CD4-positive, CD25-positive, alpha-beta regulatory T cell (primary cell): ENCODE measurements at regions not wholly inside any gene's neighbourhood (a gene's known extent, or its start where the extent isn't known, plus 50 kb on each side); places are given as distances from the start of the nearest gene placed in this dataset.
"Not testable (repeated sequence)": the region's sequence is repeated elsewhere in the genome, so short reads cannot be mapped to it uniquely, and the experiment has no call there.

Experiments
- ATAC-seq, 2 donors: fragments of 150-1000 bp; cut with Tn5 transposase; one replicate each; pipeline ENCODE4 v1.10.0; 2021; ENCODE audit warnings: low read depth in 2 of 2, moderate number of reproducible peaks in 2 of 2, moderate library complexity in 1 of 2
- DNase-seq, 3 donors: peaks; one replicate each; pipeline versions ENCODE4 v3.0.0 to v3.0.0-alpha.2; 2012 to 2022; ENCODE audit warnings: mixed read lengths in 1 of 3
- H3K27ac ChIP-seq: one replicate; pipeline ENCODE4 v1.7.0; 2013; ENCODE audit warnings: mild to moderate bottlenecking, low read length; ENCODE audit not compliant: insufficient read depth, poor library complexity, severe bottlenecking
- H3K27me3 ChIP-seq: one replicate; pipeline ENCODE4 v1.7.0; 2013; ENCODE audit warnings: low read length; ENCODE audit not compliant: control insufficient read depth, insufficient read depth
- H3K36me3 ChIP-seq: one replicate; pipeline ENCODE4 v1.7.0; 2013; ENCODE audit warnings: mild to moderate bottlenecking, low read length, moderate library complexity; ENCODE audit not compliant: control insufficient read depth, insufficient read depth
- H3K4me1 ChIP-seq: 2 replicates; pipeline ENCODE4 v1.7.0; 2013; ENCODE audit warnings: mild to moderate bottlenecking, low read length; ENCODE audit not compliant: insufficient read depth, control insufficient read depth, poor library complexity, severe bottlenecking
- H3K4me3 ChIP-seq: one replicate; pipeline ENCODE4 v1.7.0; 2013; ENCODE audit warnings: low read depth, mild to moderate bottlenecking, low read length, moderate library complexity
- H3K9me3 ChIP-seq, 2 experiments: 1 replicate in 1 of 2; 2 replicates in 1 of 2; pipeline ENCODE4 v1.7.0; 2013; ENCODE audit warnings: low read length in 2 of 2, mild to moderate bottlenecking in 1 of 2, moderate library complexity in 1 of 2; ENCODE audit not compliant: control insufficient read depth in 2 of 2
- H3K27ac Mint-ChIP-seq, 3 donors: one replicate each; pipeline ENCODE4 v1.8.0; 2020 to 2022; ENCODE audit warnings: mild to moderate bottlenecking in 3 of 3, mixed read lengths in 3 of 3, moderate library complexity in 2 of 3
- H3K27me3 Mint-ChIP-seq: one replicate; pipeline ENCODE4 v1.8.0; 2022; ENCODE audit warnings: mild to moderate bottlenecking, mixed read lengths
- H3K36me3 Mint-ChIP-seq: one replicate; pipeline ENCODE4 v1.8.0; 2020; ENCODE audit warnings: mixed read lengths
- H3K4me1 Mint-ChIP-seq, 4 donors: one replicate each; pipeline ENCODE4 v1.8.0; 2020 to 2022; ENCODE audit warnings: mixed read lengths in 4 of 4, mild to moderate bottlenecking in 1 of 4
- H3K4me3 Mint-ChIP-seq, 4 donors: one replicate each; pipeline ENCODE4 v1.8.0; 2020 to 2022; ENCODE audit warnings: mild to moderate bottlenecking in 4 of 4, mixed read lengths in 4 of 4, moderate library complexity in 3 of 4
- H3K9me3 Mint-ChIP-seq, 7 donors: one replicate each; pipeline ENCODE4 v1.8.0; 2020 to 2022; ENCODE audit warnings: mixed read lengths in 7 of 7, mild to moderate bottlenecking in 3 of 7, moderate library complexity in 2 of 7

DNA sequence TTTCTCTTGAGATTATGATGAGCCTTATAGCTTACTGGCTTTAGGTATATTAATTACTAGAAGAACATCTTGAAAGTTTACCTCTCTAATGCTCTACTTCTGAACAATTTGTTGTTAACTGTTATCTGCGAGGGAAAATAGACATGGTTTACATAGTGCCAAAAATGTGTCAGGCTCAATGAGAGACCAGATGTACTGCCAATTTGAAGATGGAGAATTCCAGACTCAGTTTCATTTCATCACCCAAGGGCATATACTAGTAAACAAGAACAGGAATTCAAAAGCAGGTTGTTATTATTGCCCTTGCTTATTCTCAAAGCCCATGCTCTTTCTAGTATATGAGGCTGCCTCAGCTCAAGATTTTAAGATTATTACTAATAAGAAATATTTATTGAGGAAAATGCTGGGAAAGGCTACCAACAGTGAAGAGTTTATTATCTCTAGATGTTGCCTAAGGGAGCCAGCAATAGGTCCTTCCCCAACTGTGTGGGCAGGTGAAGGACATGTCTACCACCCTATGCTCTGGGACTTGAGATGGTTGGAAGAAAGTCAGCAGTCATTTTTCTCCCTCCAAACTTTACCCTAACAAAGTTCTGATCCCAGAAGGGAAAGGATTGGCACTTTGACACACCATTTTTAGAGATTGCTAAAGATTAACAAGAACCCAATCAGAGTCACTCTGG, 792.7 kb downstream of the METTL4 start:
- no peaks in the 10 kb centered on the region for H3K9me3 ChIP-seq
- H3K27me3 ChIP-seq, result no peaks in the 10 kb centered on the region
- H3K36me3 ChIP-seq, result no peaks in the 10 kb centered on the region
- Mint-ChIP-seq H3K4me1 (no peaks in the 10 kb centered on the region), H3K4me3 (no peak overlapping the region), H3K27ac (no peak overlapping the region), H3K27me3 (no peaks in the 10 kb centered on the region), H3K36me3 (no peaks in the 10 kb centered on the region), H3K9me3 (peaks cover 0 to 7% (median 0%) of the 10 kb centered on the region in 7 donors)
- ATAC-seq (no peak), DNase-seq (no peak)
- H3K4me3 ChIP-seq, result no peak overlapping the region
- no peaks in the 10 kb centered on the region for H3K4me1 ChIP-seq
- no peak overlapping the region for H3K27ac ChIP-seq

DNA sequence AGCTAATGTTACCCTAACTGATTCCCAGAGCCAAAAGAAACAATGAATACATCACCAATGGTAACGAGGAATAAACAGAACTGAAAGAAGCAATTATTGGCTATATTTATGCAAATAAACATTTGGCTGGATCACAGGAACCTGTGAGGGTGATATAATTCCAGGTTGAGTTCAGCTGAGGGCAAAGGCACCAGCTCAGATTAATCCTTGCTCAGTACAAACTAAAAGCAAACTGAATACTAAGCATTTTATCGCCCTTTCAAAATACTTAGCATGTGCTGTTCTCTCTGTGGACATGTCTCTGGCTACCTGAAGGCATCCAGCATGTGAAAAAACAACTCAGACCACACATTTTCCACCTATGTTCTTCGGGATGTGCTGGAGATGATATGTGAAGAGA, 791.7 kb downstream of the METTL4 start:
- Mint-ChIP-seq H3K4me3 (no peak overlapping the region), H3K36me3 (no peaks in the 10 kb centered on the region), H3K27ac (no peak overlapping the region), H3K9me3 (peaks cover 0 to 8% (median 0%) of the 10 kb centered on the region in 7 donors), H3K27me3 (no peaks in the 10 kb centered on the region), H3K4me1 (no peaks in the 10 kb centered on the region)
- H3K4me3 ChIP-seq, result no peak overlapping the region
- no peaks in the 10 kb centered on the region for H3K9me3 ChIP-seq
- DNase-seq (no peak), ATAC-seq (no peak)
- no peak overlapping the region for H3K27ac ChIP-seq
- no peaks in the 10 kb centered on the region for H3K27me3 ChIP-seq
- no peaks in the 10 kb centered on the region for H3K4me1 ChIP-seq
- no peaks in the 10 kb centered on the region for H3K36me3 ChIP-seq

DNA sequence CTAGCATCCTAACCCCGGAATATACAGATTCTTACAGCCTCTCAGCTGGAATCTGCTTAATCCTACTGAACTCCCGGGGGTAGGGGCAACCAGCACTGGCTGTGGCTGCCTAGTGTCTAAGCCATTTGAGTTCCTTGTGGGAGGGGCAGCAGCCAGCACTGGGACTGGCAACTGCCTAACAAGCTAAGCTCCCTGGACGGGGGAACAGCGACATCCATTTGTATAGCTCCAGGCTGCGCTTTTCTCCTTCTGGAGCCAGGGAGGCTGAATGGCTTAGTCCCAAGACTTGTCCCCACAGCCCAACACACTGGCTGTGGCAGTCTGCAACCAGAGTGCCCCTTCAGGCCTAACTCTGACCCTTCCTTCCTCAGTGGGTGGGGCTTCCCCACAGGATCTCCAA, 787.2 kb downstream of the METTL4 start:
- Mint-ChIP-seq H3K4me3 (no peak overlapping the region), H3K27me3 (peaks cover 4% of the 10 kb centered on the region), H3K4me1 (no peaks in the 10 kb centered on the region), H3K27ac (no peak overlapping the region), H3K36me3 (no peaks in the 10 kb centered on the region), H3K9me3 (peaks cover 0 to 29% (median 6%) of the 10 kb centered on the region in 7 donors)
- H3K4me1 ChIP-seq, result no peaks in the 10 kb centered on the region
- ATAC-seq, result no peak
- H3K36me3 ChIP-seq, result no peaks in the 10 kb centered on the region
- no peak for DNase-seq
- H3K9me3 ChIP-seq, result no peaks in the 10 kb centered on the region
- no peaks in the 10 kb centered on the region for H3K27me3 ChIP-seq
- H3K27ac ChIP-seq, result no peak overlapping the region
- H3K4me3 ChIP-seq, result no peak overlapping the region

DNA sequence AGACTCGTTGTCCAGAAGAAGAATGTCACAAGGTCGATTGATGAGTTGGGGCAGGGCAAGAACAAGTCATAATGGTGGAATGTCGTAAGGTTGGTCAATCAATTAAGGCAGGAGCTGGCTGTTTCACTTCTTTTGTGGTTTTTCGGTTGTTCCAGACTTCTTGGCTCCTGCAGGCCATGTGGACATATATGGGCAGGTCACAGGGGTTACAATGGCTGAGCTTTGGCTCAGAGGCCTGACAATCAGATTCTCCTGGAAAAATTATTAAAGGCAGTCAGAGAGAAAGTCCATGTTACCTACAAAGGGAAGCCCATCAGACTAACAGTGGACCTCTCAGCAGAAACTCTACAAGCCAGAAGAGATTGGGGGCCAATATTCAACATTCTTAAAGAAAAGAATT, 785.3 kb downstream of the METTL4 start:
- H3K9me3 ChIP-seq, H3K4me1 Mint-ChIP-seq, H3K27ac Mint-ChIP-seq, H3K36me3 ChIP-seq, H3K4me3 ChIP-seq, H3K4me3 Mint-ChIP-seq, H3K27ac ChIP-seq, H3K4me1 ChIP-seq, H3K27me3 Mint-ChIP-seq, H3K27me3 ChIP-seq, H3K36me3 Mint-ChIP-seq, ATAC-seq, DNase-seq: not testable (repeated sequence)
- H3K9me3 Mint-ChIP-seq, result peaks cover 0 to 29% (median 6%) of the 10 kb centered on the region in 7 donors

DNA sequence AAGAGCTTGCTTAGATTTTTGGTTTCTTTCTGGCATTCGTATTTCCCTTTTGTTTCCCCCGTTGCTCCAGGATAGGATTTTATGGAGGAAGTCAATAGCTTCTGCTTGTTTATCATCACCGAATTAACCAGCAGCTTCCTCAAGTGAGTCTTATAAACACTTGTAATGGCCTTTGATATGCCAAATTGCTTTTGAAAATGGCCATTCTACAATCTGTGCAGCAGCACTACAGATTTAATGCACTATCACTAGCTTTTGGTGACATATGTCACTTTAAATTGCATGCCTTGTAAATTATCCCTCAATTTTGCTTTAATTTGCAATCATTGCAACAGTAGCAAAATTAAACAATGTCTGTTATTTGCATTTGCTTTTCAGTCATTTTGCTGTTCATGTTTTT, 774.7 kb downstream of the METTL4 start:
- Histone ChIP-seq H3K36me3 (no peaks in the 10 kb centered on the region), H3K9me3 (no peaks in the 10 kb centered on the region), H3K4me1 (no peaks in the 10 kb centered on the region), H3K4me3 (no peak overlapping the region), H3K27me3 (no peaks in the 10 kb centered on the region), H3K27ac (no peak overlapping the region)
- ATAC-seq (no peak), DNase-seq (no peak)
- Mint-ChIP-seq H3K27ac (no peak overlapping the region), H3K4me3 (no peak overlapping the region), H3K27me3 (no peaks in the 10 kb centered on the region), H3K36me3 (no peaks in the 10 kb centered on the region), H3K4me1 (no peaks in the 10 kb centered on the region), H3K9me3 (peaks cover 0 to 12% (median 0%) of the 10 kb centered on the region in 7 donors)

DNA sequence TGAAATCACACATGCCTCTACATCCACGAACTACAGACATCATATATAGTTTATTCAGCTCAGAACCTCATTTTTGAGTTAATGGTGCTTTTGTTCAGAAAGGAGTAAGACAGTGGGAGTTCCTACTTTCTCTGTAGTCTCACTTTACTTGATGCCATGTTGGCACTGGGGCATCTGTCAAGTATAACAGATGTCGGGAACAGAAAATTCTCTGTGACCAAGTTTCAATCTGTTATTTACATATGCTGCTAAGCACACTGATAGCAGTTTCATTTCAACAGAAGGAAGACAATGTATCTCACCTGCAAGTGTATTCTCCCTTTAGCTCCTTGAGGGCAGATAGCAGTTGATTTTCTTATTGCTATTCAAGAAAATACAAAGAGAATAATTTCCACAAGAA, 774.1 kb downstream of the METTL4 start:
- H3K9me3 Mint-ChIP-seq, result peaks cover 0 to 12% (median 0%) of the 10 kb centered on the region in 7 donors
- H3K36me3 Mint-ChIP-seq, result no peaks in the 10 kb centered on the region
- ATAC-seq (no peak), DNase-seq (no peak)
- no peaks in the 10 kb centered on the region for H3K4me1 Mint-ChIP-seq
- no peak overlapping the region for H3K27ac Mint-ChIP-seq
- Histone ChIP-seq H3K27ac (no peak overlapping the region), H3K36me3 (no peaks in the 10 kb centered on the region), H3K9me3 (no peaks in the 10 kb centered on the region), H3K27me3 (no peaks in the 10 kb centered on the region), H3K4me1 (no peaks in the 10 kb centered on the region), H3K4me3 (no peak overlapping the region)
- H3K4me3 Mint-ChIP-seq, result no peak overlapping the region
- no peaks in the 10 kb centered on the region for H3K27me3 Mint-ChIP-seq

DNA sequence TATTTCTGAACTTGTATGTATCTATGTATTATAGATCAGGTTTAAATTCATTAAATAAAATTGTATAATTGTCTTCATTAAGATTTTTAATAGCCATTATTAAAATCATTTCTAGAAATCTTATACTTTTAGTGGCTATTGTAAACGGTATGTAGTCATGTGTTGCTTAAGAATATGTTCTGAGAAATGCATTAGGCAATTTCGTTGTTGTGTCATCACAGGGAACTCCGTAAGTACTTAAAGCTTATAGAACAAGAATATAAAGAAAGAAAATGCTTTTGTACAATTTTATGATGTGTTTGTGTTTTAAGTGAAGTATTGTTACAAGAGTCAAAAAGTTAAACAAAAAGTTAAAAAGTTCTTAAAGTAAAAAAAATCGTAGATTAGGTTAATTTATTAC, 765.8 kb downstream of the METTL4 start:
- H3K27ac Mint-ChIP-seq, result no peak overlapping the region
- no peaks in the 10 kb centered on the region for H3K9me3 Mint-ChIP-seq
- Histone ChIP-seq H3K27ac (no peak overlapping the region), H3K27me3 (no peaks in the 10 kb centered on the region), H3K4me3 (no peak overlapping the region), H3K9me3 (no peaks in the 10 kb centered on the region), H3K4me1 (no peaks in the 10 kb centered on the region), H3K36me3 (no peaks in the 10 kb centered on the region)
- ATAC-seq (no peak), DNase-seq (no peak)
- H3K4me1 Mint-ChIP-seq, result no peaks in the 10 kb centered on the region
- no peak overlapping the region for H3K4me3 Mint-ChIP-seq
- no peaks in the 10 kb centered on the region for H3K27me3 Mint-ChIP-seq
- no peaks in the 10 kb centered on the region for H3K36me3 Mint-ChIP-seq

DNA sequence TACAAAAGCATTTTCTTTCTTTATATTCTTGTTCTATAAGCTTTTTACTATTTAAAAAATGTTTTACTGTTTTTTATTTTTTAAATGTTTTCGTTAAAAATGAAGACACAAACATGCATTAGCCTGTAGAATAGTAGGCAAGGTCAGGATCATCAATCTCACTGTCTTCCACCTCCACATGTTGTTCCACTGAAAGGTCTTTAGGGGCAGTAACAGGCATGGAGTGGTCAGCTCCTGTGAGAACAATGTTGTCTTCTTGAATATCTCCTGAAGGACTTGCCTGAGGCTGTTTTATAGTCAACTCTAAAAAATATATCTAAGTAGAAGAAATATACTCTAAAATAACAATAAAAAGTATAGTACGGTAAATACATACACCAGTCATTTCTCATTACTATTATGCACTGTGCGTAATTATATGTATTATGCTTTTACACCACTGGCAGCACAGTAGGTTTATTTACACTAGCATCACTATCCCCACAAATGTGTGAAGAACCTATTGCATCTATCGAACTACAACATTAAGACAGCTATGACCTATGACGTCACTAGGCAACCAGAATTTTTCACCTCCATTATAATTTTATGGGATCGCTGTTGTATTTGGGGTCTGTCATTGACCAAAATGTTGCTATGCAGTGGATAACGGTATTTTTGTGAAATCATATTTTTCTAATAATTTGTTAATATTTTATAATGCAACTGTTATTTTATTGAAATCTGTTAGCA, 764.3 kb downstream of the METTL4 start:
- no peaks in the 10 kb centered on the region for H3K9me3 ChIP-seq
- Mint-ChIP-seq H3K27ac (no peak overlapping the region), H3K27me3 (no peaks in the 10 kb centered on the region), H3K4me3 (no peak overlapping the region), H3K4me1 (no peaks in the 10 kb centered on the region), H3K9me3 (peaks cover 0 to 3% (median 0%) of the 10 kb centered on the region in 7 donors), H3K36me3 (no peaks in the 10 kb centered on the region)
- no peaks in the 10 kb centered on the region for H3K4me1 ChIP-seq
- H3K27ac ChIP-seq, result no peak overlapping the region
- no peak for DNase-seq
- H3K36me3 ChIP-seq, result no peaks in the 10 kb centered on the region
- no peak for ATAC-seq
- H3K4me3 ChIP-seq, result no peak overlapping the region
- H3K27me3 ChIP-seq, result no peaks in the 10 kb centered on the region
